ENCODE measurements at regions not wholly inside any gene's neighbourhood (a gene's known extent, or its start where the extent isn't known, plus 50 kb on each side); places are given as distances from the start of the nearest gene placed in this dataset.

GRCh38 chr9:134585746-134586706, 55.6 kb upstream of the COL5A1 start:
- H2AFZ ChIP-seq (ENCODE audit: low read length): no peak overlapping the region
- H4K20me1 ChIP-seq (ENCODE audit: insufficient read depth, low read length, poor library complexity, severe bottlenecking): no peaks in the 10 kb centered on the region
- no peaks in the 10 kb centered on the region for H3K36me3 ChIP-seq (ENCODE audit: insufficient read depth, low read length)
- no peak overlapping the region for H3K9ac ChIP-seq (ENCODE audit: low read depth, low read length, poor library complexity, severe bottlenecking)
- no peak overlapping the region for H3K4me2 ChIP-seq (ENCODE audit: low read depth, low read length, poor library complexity, severe bottlenecking)
- H3K27me3 ChIP-seq (ENCODE audit: insufficient read depth, low read length, poor library complexity, severe bottlenecking): no peaks in the 10 kb centered on the region
- H3K4me3 ChIP-seq (ENCODE audit: low read length, poor library complexity, severe bottlenecking): no peak overlapping the region
- H3K79me2 ChIP-seq (ENCODE audit: insufficient read depth, low read length): no peaks in the 10 kb centered on the region
- H3K4me1 ChIP-seq (ENCODE audit: insufficient read depth, low read length, poor library complexity, severe bottlenecking): peaks cover 14% of the 10 kb centered on the region
- H3K9me2 ChIP-seq (replicated peaks; ENCODE audit: low read depth, low read length): no peaks in the 10 kb centered on the region
- TF ChIP-seq CTCF (conservative IDR thresholded peaks at IDR 0.05; ENCODE audit: low read length): no peak
- TF ChIP-seq EZH2phosphoT487 (IDR thresholded peaks at IDR 0.05; ENCODE audit: borderline replicate concordance): no peak
- H3F3A ChIP-seq (ENCODE audit: low read depth): no peaks in the 10 kb centered on the region
- H3K9me3 ChIP-seq (ENCODE audit: insufficient read depth, low read depth, low read length): no peaks in the 10 kb centered on the region

- no peaks in the 10 kb centered on the region for H3K27me3 ChIP-seq (ENCODE audit: insufficient read depth, low read length, poor library complexity, severe bottlenecking)
- no peak overlapping the region for H3K4me3 ChIP-seq (ENCODE audit: low read length, poor library complexity, severe bottlenecking)
- H4K20me1 ChIP-seq (ENCODE audit: insufficient read depth, low read length, poor library complexity, severe bottlenecking): no peaks in the 10 kb centered on the region
- no peaks in the 10 kb centered on the region for H3K9me2 ChIP-seq (replicated peaks; ENCODE audit: low read depth, low read length)
- no peak overlapping the region for H3K9ac ChIP-seq (ENCODE audit: low read depth, low read length, poor library complexity, severe bottlenecking)
- H3K4me2 ChIP-seq (ENCODE audit: low read depth, low read length, poor library complexity, severe bottlenecking): no peak overlapping the region
- no peaks in the 10 kb centered on the region for H3F3A ChIP-seq (ENCODE audit: low read depth)
- TF ChIP-seq CTCF (conservative IDR thresholded peaks at IDR 0.05; ENCODE audit: low read length): no peak
- TF ChIP-seq EZH2phosphoT487 (IDR thresholded peaks at IDR 0.05; ENCODE audit: borderline replicate concordance): no peak
- H3K4me1 ChIP-seq (ENCODE audit: insufficient read depth, low read length, poor library complexity, severe bottlenecking): peaks cover 14% of the 10 kb centered on the region
- no peaks in the 10 kb centered on the region for H3K79me2 ChIP-seq (ENCODE audit: insufficient read depth, low read length)
- H2AFZ ChIP-seq (ENCODE audit: low read length): no peak overlapping the region
- no peaks in the 10 kb centered on the region for H3K9me3 ChIP-seq (ENCODE audit: insufficient read depth, low read depth, low read length)
- no peaks in the 10 kb centered on the region for H3K36me3 ChIP-seq (ENCODE audit: insufficient read depth, low read length)
Measured at GRCh38 chr9:134589748-134590147, 51.9 kb upstream of the COL5A1 start.

GRCh38 chr9:134590240-134591081, 51.1 kb upstream of the COL5A1 start:
- Histone ChIP-seq H3K9me2 (replicated peaks; ENCODE audit: low read depth, low read length) (no peaks in the 10 kb centered on the region), H3K79me2 (ENCODE audit: insufficient read depth, low read length) (no peaks in the 10 kb centered on the region), H3K9me3 (ENCODE audit: insufficient read depth, low read depth, low read length) (no peaks in the 10 kb centered on the region), H4K20me1 (ENCODE audit: insufficient read depth, low read length, poor library complexity, severe bottlenecking) (no peaks in the 10 kb centered on the region), H3K4me2 (ENCODE audit: low read depth, low read length, poor library complexity, severe bottlenecking) (no peak overlapping the region), H3K9ac (ENCODE audit: low read depth, low read length, poor library complexity, severe bottlenecking) (no peak overlapping the region), H2AFZ (ENCODE audit: low read length) (no peak overlapping the region), H3K36me3 (ENCODE audit: insufficient read depth, low read length) (no peaks in the 10 kb centered on the region), H3K4me3 (ENCODE audit: low read length, poor library complexity, severe bottlenecking) (no peak overlapping the region), H3K4me1 (ENCODE audit: insufficient read depth, low read length, poor library complexity, severe bottlenecking) (peaks cover 9% of the 10 kb centered on the region), H3F3A (ENCODE audit: low read depth) (no peaks in the 10 kb centered on the region), H3K27me3 (ENCODE audit: insufficient read depth, low read length, poor library complexity, severe bottlenecking) (no peaks in the 10 kb centered on the region)
- TF ChIP-seq EZH2phosphoT487 (IDR thresholded peaks at IDR 0.05; ENCODE audit: borderline replicate concordance) (no peak), CTCF (conservative IDR thresholded peaks at IDR 0.05; ENCODE audit: low read length) (no peak)
